IMR-90 (cell line): ENCODE measurements at regions not wholly inside any gene's neighbourhood (a gene's known extent, or its start where the extent isn't known, plus 50 kb on each side); places are given as distances from the start of the nearest gene placed in this dataset.

Experiments
- BHLHE40 ChIP-seq: fragments of 150-350 bp; IDR thresholded peaks from 2 replicates; pipeline ENCODE4 v1.6.1; 2016; ENCODE audit warnings: mild to moderate bottlenecking, low read depth, low read length
- CEBPB ChIP-seq: IDR thresholded peaks from 2 replicates; pipeline ENCODE4 v1.6.1; 2012; ENCODE audit warnings: low read depth, low read length, improper control_type of control experiment
- MXI1 ChIP-seq: IDR thresholded peaks from 2 replicates; pipeline ENCODE4 v1.6.1; 2012; ENCODE audit warnings: low read depth, mild to moderate bottlenecking, low read length, moderate library complexity, borderline replicate concordance
- POLR2A ChIP-seq: IDR thresholded peaks from 2 replicates; pipeline ENCODE4 v1.6.1; 2012; ENCODE audit warnings: mild to moderate bottlenecking, low read depth, low read length
- RAD21 ChIP-seq: IDR thresholded peaks from 2 replicates; pipeline ENCODE4 v1.6.1; 2012; ENCODE audit warnings: low read length, improper control_type of control experiment
- RCOR1 ChIP-seq: IDR thresholded peaks from 2 replicates; pipeline ENCODE4 v1.6.1; 2012; ENCODE audit warnings: mild to moderate bottlenecking, low read length, improper control_type of control experiment; ENCODE audit not compliant: insufficient replicate concordance
- RFX5 ChIP-seq: IDR thresholded peaks from 2 replicates; pipeline ENCODE4 v1.8.0; 2012; ENCODE audit warnings: low read depth, mild to moderate bottlenecking, low read length, moderate library complexity
- SMC3 ChIP-seq: fragments of 150-350 bp; IDR thresholded peaks from 2 replicates; pipeline ENCODE4 v1.6.1; 2016; ENCODE audit warnings: low read depth, mild to moderate bottlenecking, antibody characterized with exemption, low read length, moderate library complexity
- TF ChIP-seq, protein P1 (sequence below): conservative IDR thresholded peaks from 2 replicates; pipeline ENCODE4 v1.5.1; 2012; ENCODE audit warnings: mild to moderate bottlenecking, low read depth, low read length, improper control_type of control experiment
- TF ChIP-seq, protein P2 (sequence below): fragments of 150-350 bp; IDR thresholded peaks from 2 replicates; pipeline ENCODE4 v1.6.1; 2017; ENCODE audit warnings: mild to moderate bottlenecking, antibody characterized with exemption, low read length, low read depth

DNA sequence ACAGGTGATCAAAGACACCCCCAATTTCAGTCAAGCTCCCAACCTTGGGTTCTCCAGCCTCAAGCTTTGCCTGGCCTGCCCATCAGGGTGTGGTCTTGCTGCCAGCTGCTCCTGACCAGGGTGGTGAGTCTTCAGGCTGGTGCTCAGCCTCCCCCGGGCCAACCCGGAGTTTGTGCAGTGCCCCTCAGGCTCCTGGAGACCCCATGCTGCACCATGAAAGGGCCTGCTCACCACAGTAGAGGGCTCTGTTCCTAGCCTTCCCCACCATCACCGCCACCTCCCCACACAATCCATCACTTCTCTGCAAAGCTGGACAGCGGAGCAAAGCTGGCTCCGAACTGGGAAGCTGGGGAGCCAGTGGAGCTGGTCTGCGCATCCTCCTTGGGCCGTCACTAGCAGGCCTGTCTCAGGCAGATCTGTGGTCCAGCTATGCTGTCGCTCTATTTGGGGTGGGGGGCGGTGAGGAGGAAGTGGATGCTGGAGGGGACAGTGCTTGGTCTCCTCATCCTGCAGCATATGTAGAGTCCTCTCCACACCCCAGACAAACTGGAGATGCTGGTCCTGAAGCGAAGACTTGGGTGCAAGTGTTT, 88.5 kb upstream of the RPL38 start:
- TF ChIP-seq, protein P1, sequence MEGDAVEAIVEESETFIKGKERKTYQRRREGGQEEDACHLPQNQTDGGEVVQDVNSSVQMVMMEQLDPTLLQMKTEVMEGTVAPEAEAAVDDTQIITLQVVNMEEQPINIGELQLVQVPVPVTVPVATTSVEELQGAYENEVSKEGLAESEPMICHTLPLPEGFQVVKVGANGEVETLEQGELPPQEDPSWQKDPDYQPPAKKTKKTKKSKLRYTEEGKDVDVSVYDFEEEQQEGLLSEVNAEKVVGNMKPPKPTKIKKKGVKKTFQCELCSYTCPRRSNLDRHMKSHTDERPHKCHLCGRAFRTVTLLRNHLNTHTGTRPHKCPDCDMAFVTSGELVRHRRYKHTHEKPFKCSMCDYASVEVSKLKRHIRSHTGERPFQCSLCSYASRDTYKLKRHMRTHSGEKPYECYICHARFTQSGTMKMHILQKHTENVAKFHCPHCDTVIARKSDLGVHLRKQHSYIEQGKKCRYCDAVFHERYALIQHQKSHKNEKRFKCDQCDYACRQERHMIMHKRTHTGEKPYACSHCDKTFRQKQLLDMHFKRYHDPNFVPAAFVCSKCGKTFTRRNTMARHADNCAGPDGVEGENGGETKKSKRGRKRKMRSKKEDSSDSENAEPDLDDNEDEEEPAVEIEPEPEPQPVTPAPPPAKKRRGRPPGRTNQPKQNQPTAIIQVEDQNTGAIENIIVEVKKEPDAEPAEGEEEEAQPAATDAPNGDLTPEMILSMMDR, result no peak
- TF ChIP-seq RCOR1 (no peak), SMC3 (no peak), POLR2A (no peak), CEBPB (no peak), RFX5 (no peak), MXI1 (no peak), BHLHE40 (no peak), RAD21 (no peak)
- TF ChIP-seq, protein P2, sequence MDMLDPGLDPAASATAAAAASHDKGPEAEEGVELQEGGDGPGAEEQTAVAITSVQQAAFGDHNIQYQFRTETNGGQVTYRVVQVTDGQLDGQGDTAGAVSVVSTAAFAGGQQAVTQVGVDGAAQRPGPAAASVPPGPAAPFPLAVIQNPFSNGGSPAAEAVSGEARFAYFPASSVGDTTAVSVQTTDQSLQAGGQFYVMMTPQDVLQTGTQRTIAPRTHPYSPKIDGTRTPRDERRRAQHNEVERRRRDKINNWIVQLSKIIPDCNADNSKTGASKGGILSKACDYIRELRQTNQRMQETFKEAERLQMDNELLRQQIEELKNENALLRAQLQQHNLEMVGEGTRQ, result no peak
